ENCODE measurements at regions not wholly inside any gene's neighbourhood (a gene's known extent, or its start where the extent isn't known, plus 50 kb on each side); places are given as distances from the start of the nearest gene placed in this dataset.

GRCh38 chr11:29260939-29261705 lies 755.7 kb downstream of the KCNA4 start:
- Histone ChIP-seq H3K4me2 (ENCODE audit: low read length) (peak overlapping the region; percentile 67), H3K4me3 (ENCODE audit: low read length) (peak overlapping the region; percentile 20; the same call in 1 of the 2 replicates), H3K4me1 (ENCODE audit: insufficient read depth, low read length) (peaks cover 26% of the 10 kb centered on the region), H3K9ac (ENCODE audit: low read length) (no peak overlapping the region), H3K27ac (ENCODE audit: low read length) (peak overlapping the region; percentile 55), H3F3A (ENCODE audit: low read length, unreplicated experiment) (no peaks in the 10 kb centered on the region), H3K79me2 (ENCODE audit: low read length) (no peaks in the 10 kb centered on the region), H3K9me3 (ENCODE audit: low read length) (no peaks in the 10 kb centered on the region), H2AFZ (ENCODE audit: low read length) (0 out of 2 replicates have a peak overlapping the region, but pooled peaks have one; percentile 14), H4K20me1 (ENCODE audit: low read length) (no peaks in the 10 kb centered on the region), H3K27me3 (ENCODE audit: low read length) (no peaks in the 10 kb centered on the region), H3K36me3 (ENCODE audit: low read depth, low read length) (no peaks in the 10 kb centered on the region), H3K9me2 (replicated peaks; ENCODE audit: low read length) (no peaks in the 10 kb centered on the region)
- no TSS peak for BruUV-seq (replicated peaks)
- intact Hi-C loops (cut with micrococcal nuclease), result no loop called here
- CTCF ChIA-PET, result interaction anchor here (1.4 kb wide), 1 partner anchor 68 kb away, joined by 6 read pairs; no protein-coding TSS in a partner anchor
- POLR2A ChIA-PET (ENCODE audit: unreplicated experiment), result interaction anchor here (0.5 to 0.6 kb wide), 2 partner anchors 87 to 250 kb away, joined by 3 read pairs; no protein-coding TSS in a partner anchor
- peak; percentile 100 for ATAC-seq
- TF ChIP-seq EZH2phosphoT487 (IDR thresholded peaks at IDR 0.05; ENCODE audit: borderline replicate concordance, low read length) (no peak), CTCF (conservative IDR thresholded peaks at IDR 0.05; ENCODE audit: low read depth, low read length) (peak; percentile 61), EZH2 (IDR thresholded peaks at IDR 0.05; ENCODE audit: low read length, unreplicated experiment) (no peak)
- DNase-seq, result peak; percentile 92

- ChIA-PET CTCF (no interaction called here), POLR2A (ENCODE audit: unreplicated experiment) (no interaction called here)
- Histone ChIP-seq H3K27me3 (ENCODE audit: low read length) (no peaks in the 10 kb centered on the region), H3F3A (ENCODE audit: low read length, unreplicated experiment) (no peaks in the 10 kb centered on the region), H3K4me3 (ENCODE audit: low read length) (no peak overlapping the region), H3K9me2 (replicated peaks; ENCODE audit: low read length) (no peaks in the 10 kb centered on the region), H3K27ac (ENCODE audit: low read length) (no peak overlapping the region), H4K20me1 (ENCODE audit: low read length) (no peaks in the 10 kb centered on the region), H3K79me2 (ENCODE audit: low read length) (no peaks in the 10 kb centered on the region), H3K4me2 (ENCODE audit: low read length) (no peak overlapping the region), H3K36me3 (ENCODE audit: low read depth, low read length) (no peaks in the 10 kb centered on the region), H3K4me1 (ENCODE audit: insufficient read depth, low read length) (peaks cover 26% of the 10 kb centered on the region), H3K9me3 (ENCODE audit: low read length) (no peaks in the 10 kb centered on the region), H3K9ac (ENCODE audit: low read length) (no peak overlapping the region), H2AFZ (ENCODE audit: low read length) (no peak overlapping the region)
- BruUV-seq (replicated peaks), result no TSS peak
- intact Hi-C loops (cut with micrococcal nuclease), result no loop called here
- DNase-seq, result no peak
- ATAC-seq, result no peak
- TF ChIP-seq EZH2 (IDR thresholded peaks at IDR 0.05; ENCODE audit: low read length, unreplicated experiment) (no peak), EZH2phosphoT487 (IDR thresholded peaks at IDR 0.05; ENCODE audit: borderline replicate concordance, low read length) (no peak), CTCF (conservative IDR thresholded peaks at IDR 0.05; ENCODE audit: low read depth, low read length) (no peak)
Measured at GRCh38 chr11:29258411-29258810, 758.4 kb downstream of the KCNA4 start.

- Histone ChIP-seq H2AFZ (ENCODE audit: low read length) (no peak overlapping the region), H3K9me2 (replicated peaks; ENCODE audit: low read length) (no peaks in the 10 kb centered on the region), H3K4me2 (ENCODE audit: low read length) (no peak overlapping the region), H3K79me2 (ENCODE audit: low read length) (no peaks in the 10 kb centered on the region), H3K9me3 (ENCODE audit: low read length) (no peaks in the 10 kb centered on the region), H3K27ac (ENCODE audit: low read length) (no peak overlapping the region), H3K4me1 (ENCODE audit: insufficient read depth, low read length) (peaks cover 26% of the 10 kb centered on the region), H3K36me3 (ENCODE audit: low read depth, low read length) (no peaks in the 10 kb centered on the region), H3K9ac (ENCODE audit: low read length) (no peak overlapping the region), H3F3A (ENCODE audit: low read length, unreplicated experiment) (no peaks in the 10 kb centered on the region), H4K20me1 (ENCODE audit: low read length) (no peaks in the 10 kb centered on the region), H3K4me3 (ENCODE audit: low read length) (no peak overlapping the region), H3K27me3 (ENCODE audit: low read length) (no peaks in the 10 kb centered on the region)
- ChIA-PET CTCF (interaction anchor here (0.6 kb wide), 1 partner anchor 60 kb away, joined by 4 read pairs; no protein-coding TSS in a partner anchor), POLR2A (ENCODE audit: unreplicated experiment) (no interaction called here)
- no TSS peak for BruUV-seq (replicated peaks)
- TF ChIP-seq EZH2 (IDR thresholded peaks at IDR 0.05; ENCODE audit: low read length, unreplicated experiment) (no peak), EZH2phosphoT487 (IDR thresholded peaks at IDR 0.05; ENCODE audit: borderline replicate concordance, low read length) (no peak), CTCF (conservative IDR thresholded peaks at IDR 0.05; ENCODE audit: low read depth, low read length) (no peak)
- ATAC-seq (no peak), DNase-seq (no peak)
- intact Hi-C loops (cut with micrococcal nuclease), result no loop called here
Measured at GRCh38 chr11:29256580-29256979, 760.2 kb downstream of the KCNA4 start.
